LoVo (cell line): ENCODE measurements at regions not wholly inside any gene's neighbourhood (a gene's known extent, or its start where the extent isn't known, plus 50 kb on each side); places are given as distances from the start of the nearest gene placed in this dataset.
"Not testable (repeated sequence)": the region's sequence is repeated elsewhere in the genome, so short reads cannot be mapped to it uniquely, and the experiment has no call there.

Experiments used
- DNase-seq: peaks from one replicate; pipeline ENCODE4 v3.0.0-alpha.2; 2016; ENCODE audit warnings: low spot score

GRCh38 chr13:22828081-22828480, 352.7 kb upstream of the SGCG start:
- peak; percentile 7 for DNase-seq

DNA sequence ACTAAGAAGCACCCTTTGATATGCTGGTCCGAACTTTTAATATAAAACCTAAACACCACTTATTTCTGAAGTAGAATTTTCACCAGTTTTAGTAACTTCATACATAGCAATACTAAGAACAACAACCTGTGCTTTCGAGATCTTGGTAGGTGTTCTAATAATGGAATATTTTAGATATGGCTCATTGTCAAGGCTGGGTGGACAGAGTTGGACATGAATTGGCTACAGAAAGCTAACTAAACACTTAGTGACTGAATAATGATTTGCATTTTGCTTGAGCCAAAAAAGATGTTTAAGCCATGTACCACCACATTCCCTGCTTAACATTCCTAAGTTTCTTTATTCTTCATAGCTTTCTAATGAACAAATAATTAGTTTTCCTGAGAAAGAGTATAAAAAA, 344.3 kb upstream of the SGCG start:
- no peak for DNase-seq

DNA sequence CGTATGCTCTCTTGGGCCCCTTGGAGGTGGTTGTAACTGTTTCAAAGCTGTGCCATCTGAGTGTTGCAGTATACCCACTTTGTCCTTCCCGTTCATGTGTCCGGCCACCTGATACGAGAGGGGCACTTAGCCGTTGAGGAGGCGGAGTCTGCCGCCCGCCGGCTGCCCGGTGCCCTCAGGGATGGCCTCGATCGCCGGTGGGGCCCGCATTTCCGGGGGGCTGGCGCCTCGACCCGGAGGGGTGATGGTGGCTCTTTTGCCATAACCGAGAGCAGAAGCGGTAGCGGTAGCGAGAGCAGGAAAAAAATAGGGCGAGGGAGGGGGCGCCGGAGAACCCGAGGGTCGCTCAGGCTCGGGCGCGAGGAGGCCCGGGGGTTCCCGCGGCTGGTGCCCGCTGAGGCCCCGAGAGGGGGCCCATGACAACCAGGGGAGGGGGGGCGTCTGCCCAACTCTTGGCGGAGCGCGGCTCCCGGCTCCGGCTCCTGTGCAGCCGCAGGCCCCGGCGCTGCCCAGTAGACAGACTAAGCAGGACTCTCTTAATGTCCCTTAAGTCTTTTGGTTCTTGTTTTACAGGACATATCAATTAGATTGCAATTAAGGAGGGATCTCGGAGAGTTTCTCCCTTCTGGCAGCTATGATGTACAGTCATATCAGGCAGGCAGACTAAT, 342.7 kb upstream of the SGCG start:
- DNase-seq = no peak

GRCh38 chr13:22839603-22840530, 340.9 kb upstream of the SGCG start:
- no peak for DNase-seq

DNA sequence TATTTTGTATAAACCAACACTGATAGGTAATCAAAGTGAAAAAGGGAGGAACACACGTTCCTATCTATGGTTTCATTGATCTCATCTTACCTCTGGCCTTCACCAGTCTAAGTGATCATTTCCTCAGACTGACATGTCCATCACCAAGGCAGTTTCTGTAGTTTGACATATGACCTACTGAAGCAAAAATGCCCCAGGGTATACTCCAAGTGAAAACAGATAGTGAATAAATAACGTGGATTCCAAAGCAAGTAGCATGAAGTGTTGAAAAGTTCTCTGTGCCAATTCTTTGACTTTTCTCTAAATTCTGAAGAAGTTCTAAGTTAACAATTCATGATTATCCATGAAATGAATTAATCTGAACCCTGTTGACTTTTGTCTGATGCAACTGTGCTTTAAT, 334.2 kb upstream of the SGCG start:
- no peak for DNase-seq

- no peak for DNase-seq
Measured at GRCh38 chr13:22848539-22849052, 332.2 kb upstream of the SGCG start.

- DNase-seq = no peak
Measured at GRCh38 chr13:22855926-22856325, 324.9 kb upstream of the SGCG start.

DNA sequence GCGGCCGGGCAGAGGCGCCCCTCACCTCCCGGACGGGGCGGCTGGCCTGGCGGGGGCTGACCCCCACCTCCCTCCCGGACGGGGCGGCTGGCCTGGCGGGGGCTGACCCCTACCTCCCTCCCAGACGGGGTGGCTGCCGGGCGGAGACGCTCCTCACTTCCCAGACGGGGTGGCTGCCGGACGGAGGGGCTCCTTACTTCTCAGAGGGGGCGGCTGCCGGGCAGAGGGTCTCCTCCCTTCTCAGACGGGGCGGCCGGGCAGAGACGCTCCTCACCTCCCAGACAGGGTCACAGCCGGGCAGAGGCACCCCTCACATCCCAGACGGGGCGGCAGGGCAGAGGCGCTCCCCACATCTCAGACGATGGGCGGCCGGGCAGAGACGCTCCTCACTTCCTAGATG, 321.8 kb upstream of the SGCG start:
- not testable (repeated sequence) for DNase-seq

DNA sequence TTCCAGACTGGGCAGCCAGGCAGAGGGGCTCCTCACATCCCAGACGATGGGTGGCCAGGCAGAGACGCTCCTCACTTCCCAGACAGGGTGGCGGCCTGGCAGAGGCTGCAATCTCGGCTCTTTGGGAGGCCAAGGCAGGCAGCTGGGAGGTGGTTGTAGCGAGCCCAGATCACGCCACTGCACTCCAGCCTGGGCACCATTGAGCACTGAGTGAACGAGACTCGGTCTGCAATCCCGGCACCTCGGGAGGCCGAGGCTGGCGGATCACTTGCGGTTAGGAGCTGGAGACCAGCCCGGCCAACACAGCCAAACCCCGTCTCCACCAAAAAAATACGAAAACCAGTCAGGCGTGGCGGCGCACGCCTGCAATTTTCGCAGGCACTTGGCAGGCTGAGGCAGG, 321.4 kb upstream of the SGCG start:
- DNase-seq = not testable (repeated sequence)

- DNase-seq = no peak
Measured at GRCh38 chr13:22861958-22862466, 318.8 kb upstream of the SGCG start.

DNA sequence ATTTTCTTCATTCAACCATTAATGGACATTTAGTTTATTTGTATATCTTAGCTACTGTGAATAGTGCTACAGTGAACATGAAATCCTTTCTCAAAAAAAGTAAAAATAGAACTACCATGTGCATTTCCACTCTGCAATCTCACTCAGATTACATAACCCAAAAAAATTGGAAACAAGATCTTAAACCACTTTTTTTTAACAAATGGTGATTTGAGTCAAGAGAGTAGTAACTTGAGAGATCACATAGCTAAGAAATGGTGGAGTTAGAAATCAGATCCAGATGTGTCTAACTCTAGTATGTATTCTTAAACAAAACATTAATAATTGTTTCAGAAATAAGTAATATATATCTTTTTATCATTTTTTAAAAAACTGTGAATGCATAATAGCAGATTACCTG, 318.3 kb upstream of the SGCG start:
- no peak for DNase-seq

DNA sequence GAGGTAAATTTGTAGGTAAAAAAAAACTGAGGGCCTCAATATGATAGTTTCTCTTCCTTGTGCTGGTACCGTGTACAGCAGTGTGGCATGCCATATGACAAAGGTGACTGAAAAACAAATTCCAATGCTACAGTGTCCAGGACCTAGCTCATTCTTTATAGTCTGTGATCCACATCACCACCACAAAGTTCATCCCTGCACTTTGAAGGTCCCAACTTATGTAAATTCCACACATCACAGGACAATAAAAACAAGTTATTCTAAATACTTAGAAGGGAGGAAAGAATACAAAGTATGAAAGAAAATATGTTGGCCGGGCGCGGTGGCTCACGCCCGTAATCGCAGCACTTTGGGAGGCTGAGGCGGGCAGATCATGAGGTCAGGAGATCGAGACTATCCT, 314.6 kb upstream of the SGCG start:
- DNase-seq = no peak

DNA sequence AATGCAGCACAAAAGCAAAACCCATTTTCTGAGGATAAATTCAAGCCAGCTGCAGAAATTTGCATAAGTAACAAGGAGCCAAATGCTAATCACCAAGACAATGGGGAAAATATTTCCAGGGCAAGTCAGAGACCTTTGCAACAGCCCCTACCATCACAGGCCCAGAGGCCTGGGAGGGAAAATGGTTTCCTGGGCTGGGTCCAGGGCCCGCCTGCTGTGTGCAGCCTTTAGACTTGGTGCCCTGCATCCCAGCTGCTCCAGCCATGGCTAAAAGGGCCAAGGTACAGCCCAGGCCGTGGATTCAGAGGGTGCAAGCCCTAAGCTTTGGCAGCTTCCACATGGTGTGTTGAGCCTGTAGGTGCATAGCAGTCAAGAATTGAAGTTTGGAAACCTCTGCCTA, 309.5 kb upstream of the SGCG start:
- DNase-seq = no peak

DNA sequence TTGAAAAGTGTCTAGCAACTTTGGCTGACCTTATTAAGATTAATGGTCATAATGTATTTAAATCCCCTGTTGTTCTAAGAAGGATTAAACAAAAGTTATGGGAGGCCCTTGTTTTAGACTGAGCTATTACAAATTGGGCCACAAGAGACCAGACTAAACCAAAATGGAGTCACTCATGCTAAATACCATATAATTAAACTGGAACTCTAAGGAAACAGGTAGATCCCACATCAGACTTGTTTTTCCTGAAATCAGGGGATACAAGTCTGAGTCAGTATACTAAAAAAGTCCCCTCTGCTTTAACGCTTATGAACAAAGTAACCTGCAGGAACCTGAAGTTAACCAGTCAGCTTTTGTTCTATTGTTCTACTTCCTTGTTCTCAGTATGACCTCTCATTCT, 305.9 kb upstream of the SGCG start:
- no peak for DNase-seq

GRCh38 chr13:22877421-22877820, 303.4 kb upstream of the SGCG start:
- no peak for DNase-seq

DNA sequence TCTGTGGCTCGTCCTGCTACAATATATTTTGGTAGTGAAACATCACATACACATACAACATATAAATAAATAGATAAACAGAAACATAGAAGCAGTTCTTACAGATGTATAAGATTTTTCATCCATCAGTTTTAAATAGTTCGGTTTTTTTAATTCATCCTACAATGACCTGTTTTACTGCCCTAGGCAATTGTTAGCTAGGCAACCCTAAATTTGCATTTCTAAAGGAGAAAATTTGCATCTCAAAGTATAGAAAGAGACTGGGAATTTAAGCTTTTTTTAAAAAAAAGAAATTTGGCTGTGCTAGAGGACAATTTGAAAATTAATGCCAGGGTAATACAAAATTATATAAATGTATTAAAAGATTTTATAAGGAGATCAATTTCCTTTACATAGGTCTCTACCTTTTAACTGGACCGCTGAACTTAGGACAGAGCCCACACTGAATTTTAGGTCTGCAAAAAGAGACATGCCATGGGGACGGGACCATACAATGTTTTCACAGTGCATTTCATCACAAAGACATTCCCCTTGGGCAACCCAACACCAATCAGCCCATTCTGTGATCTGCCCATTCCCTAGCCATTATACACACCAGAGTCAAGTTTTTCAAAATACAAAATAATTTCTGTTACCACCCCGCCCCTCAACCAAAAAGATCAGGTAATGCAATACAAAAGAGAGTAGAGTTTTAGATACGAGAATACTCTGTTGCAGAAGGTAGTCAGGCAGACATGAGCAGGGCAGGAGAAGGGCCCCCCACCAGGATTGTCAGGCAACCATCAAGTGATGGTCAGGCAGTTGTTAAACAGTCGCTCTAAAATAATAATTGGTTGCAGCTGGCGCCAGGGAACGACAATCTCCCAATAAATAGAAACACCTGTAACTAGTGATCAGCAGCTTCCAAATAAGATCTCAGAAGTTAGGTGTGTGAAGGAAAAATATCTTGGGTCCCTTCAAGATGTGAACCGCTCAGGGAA, 299.7 kb upstream of the SGCG start:
- no peak for DNase-seq

- not testable (repeated sequence) for DNase-seq
Measured at GRCh38 chr13:22881721-22882608, 298.8 kb upstream of the SGCG start.

- DNase-seq = no peak
Measured at GRCh38 chr13:22883262-22883840, 297.4 kb upstream of the SGCG start.

GRCh38 chr13:22883956-22884355, 296.8 kb upstream of the SGCG start:
- no peak for DNase-seq

- not testable (repeated sequence) for DNase-seq
Measured at GRCh38 chr13:22886061-22886460, 294.7 kb upstream of the SGCG start.
